GM12878 (cell line): ENCODE measurements at regions not wholly inside any gene's neighbourhood (a gene's known extent, or its start where the extent isn't known, plus 50 kb on each side); places are given as distances from the start of the nearest gene placed in this dataset.

ENCODE experiments used
- ATAC-seq: fragments of 200-7000 bp; cut with Tn5 transposase; 3 replicates; pipeline ENCODE4 v1.9.1; 2020; ENCODE audit warnings: mild to moderate bottlenecking, moderate library complexity
- BruUV-seq: library from RNA; stranded (reverse); fragments of 400-500 nt; replicated peaks from 2 replicates; lab custom pipeline; 2021; lab: Mats Ljungman, UMichigan
- CTCF ChIA-PET: fragments of 300-600 bp; sonication (Branson Sonifier 250); formaldehyde crosslinking; extraction: SDS; loops from one replicate; lab custom pipeline; 2021; ENCODE audit warnings: inconsistent platforms; lab: Yijun Ruan, JAX
- POLR2A ChIA-PET: fragments of 350-600 bp; formaldehyde crosslinking; extraction: SDS; loops from one replicate; lab custom pipeline; 2021; ENCODE audit warnings: inconsistent platforms; lab: Charles Lee
- RAD21 ChIA-PET: fragments of 300-600 bp; sonication (Branson Sonifier 250); formaldehyde crosslinking; loops from one replicate; lab custom pipeline; 2023; ENCODE audit warnings: antibody characterized with exemption; ENCODE audit not compliant: unreplicated experiment; lab: Charles Lee
- SMC1A ChIA-PET: fragments of 300-600 bp; sonication (Branson Sonifier 250); formaldehyde crosslinking; loops from one replicate; lab custom pipeline; 2023; ENCODE audit not compliant: unreplicated experiment, uncharacterized antibody; lab: Charles Lee
- DNase-seq: peaks from one replicate; pipeline ENCODE4 v3.0.0-alpha.2; 2011; ENCODE audit warnings: low read depth, low spot score
- FAIRE-seq: peaks from 3 replicates; lab custom pipeline; 2011; peaks lifted over from hg19 to GRCh38; lab: Jason Lieb, UNC
- H2AFZ ChIP-seq: 2 replicates; pipeline ENCODE4 v1.6.0; 2011; ENCODE audit warnings: low read depth, low read length, control low read depth; ENCODE audit not compliant: control insufficient read depth
- H3K27ac ChIP-seq: 2 replicates; pipeline ENCODE4 v1.5.1; 2011; ENCODE audit warnings: control low read depth; ENCODE audit not compliant: control insufficient read depth, insufficient read depth
- H3K27me3 ChIP-seq, 2 experiments: replicated peaks in 1 of 2; 2 replicates each; pipeline versions ENCODE4 v1.6.0 to v1.6.1; 2011; ENCODE audit warnings: low read length in 1 of 2; ENCODE audit not compliant: control insufficient read depth in 2 of 2, insufficient read depth in 2 of 2
- H3K36me3 ChIP-seq, 2 experiments: 2 replicates each; pipeline ENCODE4 v1.5.1; 2011; ENCODE audit warnings: low read length in 1 of 2; ENCODE audit not compliant: control insufficient read depth in 2 of 2, insufficient read depth in 2 of 2
- H3K4me1 ChIP-seq: 2 replicates; pipeline ENCODE4 v1.6.1; 2011; ENCODE audit warnings: mild to moderate bottlenecking, low read length, moderate library complexity, mixed read lengths; ENCODE audit not compliant: control insufficient read depth, insufficient read depth
- H3K4me2 ChIP-seq: 2 replicates; pipeline ENCODE4 v1.6.0; 2011; ENCODE audit warnings: control low read depth; ENCODE audit not compliant: control insufficient read depth, insufficient read depth
- H3K4me3 ChIP-seq: fragments of 200-600 bp; sonication (generic); 2 replicates; pipeline ENCODE4 v1.5.1; 2016
- H3K79me2 ChIP-seq: 2 replicates; pipeline ENCODE4 v1.6.0; 2011; ENCODE audit warnings: low read length; ENCODE audit not compliant: control insufficient read depth, insufficient read depth
- H3K9ac ChIP-seq: 2 replicates; pipeline ENCODE4 v1.8.0; 2011; ENCODE audit warnings: low read length, control low read depth, mixed read lengths; ENCODE audit not compliant: control insufficient read depth, insufficient read depth
- H3K9me3 ChIP-seq: replicated peaks from 3 replicates; pipeline ENCODE4 v1.5.1; 2011; ENCODE audit warnings: mild to moderate bottlenecking, low read length; ENCODE audit not compliant: control insufficient read depth, insufficient read depth
- H4K20me1 ChIP-seq: 2 replicates; pipeline ENCODE4 v1.6.0; 2011; ENCODE audit not compliant: control insufficient read depth, insufficient read depth
- FOXK2 ChIP-seq: fragments of 450-650 bp; IDR thresholded peaks from 2 replicates; pipeline ENCODE4 v1.6.1; 2017; ENCODE audit warnings: mild to moderate bottlenecking, moderate library complexity
- FOXM1 ChIP-seq: IDR thresholded peaks from 2 replicates; pipeline ENCODE4 v1.6.1; 2012; ENCODE audit warnings: low read depth, mild to moderate bottlenecking, inconsistent platforms, low read length, moderate library complexity
- JUNB ChIP-seq: IDR thresholded peaks from 2 replicates; pipeline ENCODE4 v1.6.1; 2016; ENCODE audit warnings: antibody characterized with exemption, mild to moderate bottlenecking
- KLF5 ChIP-seq: fragments of 450-650 bp; IDR thresholded peaks from 2 replicates; pipeline ENCODE4 v1.6.1; 2014; ENCODE audit warnings: mild to moderate bottlenecking; ENCODE audit not compliant: partially characterized antibody
- NRF1 ChIP-seq: conservative IDR thresholded peaks from 2 replicates; pipeline ENCODE4 v1.6.1; 2011; ENCODE audit warnings: mild to moderate bottlenecking, low read depth, low read length, improper control_type of control experiment
- ZNF384 ChIP-seq: IDR thresholded peaks from 2 replicates; pipeline ENCODE4 v1.6.1; 2012; ENCODE audit warnings: low read depth, mild to moderate bottlenecking, low read length, improper control_type of control experiment, borderline replicate concordance
- WGBS: methylation state at CpG from one replicate; pipeline ENCODE4 v1.1.6; 2016; ENCODE audit warnings: low lambda C conversion rate; ENCODE audit not compliant: insufficient replicate concordance, insufficient coverage; ENCODE audit errors: missing lambda C conversion rate; 5-methylcytosine and 5-hydroxymethylcytosine counted together
- in situ Hi-C: fragments of 300-500 bp; cut with MboI; formaldehyde crosslinking; loops from 9 replicates; pipeline ENCODE4 v1.14.3; 2018; ENCODE audit warnings: mixed read lengths
- intact Hi-C: fragments of 100-400 bp; cut with micrococcal nuclease; formaldehyde crosslinking; loops from one replicate; pipeline ENCODE4 v1.14.2; 2022; ENCODE audit not compliant: unreplicated experiment

DNA sequence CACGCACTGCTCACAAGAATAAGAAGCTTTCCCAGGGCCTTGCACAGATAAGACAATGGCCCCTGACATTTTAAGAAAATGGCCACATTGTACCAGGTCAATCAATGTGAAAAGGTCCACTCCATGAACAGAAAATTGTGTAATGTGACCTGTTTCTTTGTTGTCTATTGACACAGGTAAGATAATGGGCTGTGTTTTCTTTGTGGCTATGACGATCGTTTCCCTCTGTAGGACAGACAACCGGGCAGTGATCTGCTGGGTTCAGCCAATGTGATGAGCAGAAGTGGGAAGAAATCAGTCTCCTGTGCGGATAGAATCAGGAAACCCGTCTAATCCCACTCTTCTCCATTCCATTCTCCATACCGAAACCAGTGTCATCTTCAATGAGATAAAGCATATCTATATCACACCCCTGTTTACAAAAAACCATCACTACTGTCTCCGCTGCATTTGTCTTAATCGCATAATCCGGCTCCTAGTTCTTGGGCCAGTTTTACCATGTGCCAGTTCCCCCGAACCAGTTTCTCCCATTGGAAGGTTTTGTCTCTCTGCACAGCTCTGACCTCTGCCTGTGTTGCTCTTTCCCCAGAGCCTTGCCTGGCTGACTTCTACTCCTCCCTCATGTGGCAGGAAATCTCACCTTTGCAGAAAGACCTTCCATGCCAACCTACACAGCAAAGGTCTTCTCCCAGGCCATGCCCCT, 66.9 kb upstream of the ATF7IP2 start:
- no peaks in the 10 kb centered on the region; the same call in 1 of the 2 replicates for H3K4me1 ChIP-seq
- H4K20me1 ChIP-seq, result no peaks in the 10 kb centered on the region
- DNase-seq (no peak), FAIRE-seq (no peak), ATAC-seq (no peak)
- POLR2A ChIA-PET, result no interaction called here
- no TSS peak for BruUV-seq
- in situ Hi-C loops (loop anchor here (25.0 kb wide), 1 partner anchor 568 kb away; the partner anchor contains the start of gene CIITA), intact Hi-C loops (no loop called here)
- no peak overlapping the region for H3K9ac ChIP-seq
- H3K9me3 ChIP-seq, result no peaks in the 10 kb centered on the region
- no peak overlapping the region for H3K4me2 ChIP-seq
- no peaks in the 10 kb centered on the region for H3K27me3 ChIP-seq
- H3K36me3 ChIP-seq, result no peaks in the 10 kb centered on the region
- TF ChIP-seq JUNB (no peak), ZNF384 (no peak), KLF5 (no peak), FOXM1 (no peak), NRF1 (no peak), FOXK2 (no peak)
- 89% methylated on average over 11 of the region's 11 CpGs for WGBS
- no peaks in the 10 kb centered on the region for H3K79me2 ChIP-seq
- H3K4me3 ChIP-seq, result no peak overlapping the region
- CTCF ChIA-PET, result interaction anchor here (0.8 to 6.6 kb wide), 3 partner anchors 63 to 196 kb away, joined by 3 to 132 read pairs (median 6); no protein-coding TSS in a partner anchor
- RAD21 ChIA-PET, result interaction anchor here (1.3 to 2.1 kb wide), 2 partner anchors 8 to 171 kb away, joined by 3 to 7 read pairs; no protein-coding TSS in a partner anchor
- H3K27ac ChIP-seq, result no peak overlapping the region
- no peak overlapping the region; the same call in 1 of the 2 replicates for H2AFZ ChIP-seq
- SMC1A ChIA-PET, result interaction anchor here (0.7 to 8.8 kb wide), 5 partner anchors 10 to 419 kb away, joined by 3 to 139 read pairs (median 5); no protein-coding TSS in a partner anchor
